Left lung (tissue), 4 donors: ENCODE measurements at regions not wholly inside any gene's neighbourhood (a gene's known extent, or its start where the extent isn't known, plus 50 kb on each side); places are given as distances from the start of the nearest gene placed in this dataset.

Experiments used
- ATAC-seq: fragments of 200-7000 bp; cut with Tn5 transposase; one replicate; pipeline ENCODE4 v1.9.1; 2020; ENCODE audit warnings: moderate library complexity
- DNase-seq, 4 donors: peaks; one replicate each; pipeline ENCODE4 v3.0.0-alpha.2; 2013 to 2020
- H3K27ac ChIP-seq, 2 donors: fragments of 200-600 bp; sonication (generic) in 1 of 2; one replicate each; pipeline versions ENCODE4 v1.5.0 to v1.8.0; 2020 to 2021
- H3K27me3 ChIP-seq, 2 donors: fragments of 200-600 bp; sonication (generic) in 1 of 2; one replicate each; pipeline versions ENCODE4 v1.5.0 to v1.8.0; 2020 to 2021
- H3K36me3 ChIP-seq, 2 donors: fragments of 200-600 bp; sonication (generic) in 1 of 2; one replicate each; pipeline versions ENCODE4 v1.5.0 to v1.8.0; 2020 to 2021
- H3K4me1 ChIP-seq, 2 donors: fragments of 200-600 bp; one replicate each; pipeline ENCODE4 v1.8.0; 2021
- H3K4me3 ChIP-seq, 2 donors: fragments of 200-600 bp; sonication (generic) in 1 of 2; one replicate each; pipeline versions ENCODE4 v1.5.0 to v1.8.0; 2020 to 2021; ENCODE audit warnings: mild to moderate bottlenecking in 1 of 2
- H3K9me3 ChIP-seq, 2 donors: fragments of 200-600 bp; sonication (generic) in 1 of 2; one replicate each; pipeline versions ENCODE4 v1.5.0 to v1.8.0; 2020 to 2021
- CTCF ChIP-seq, 2 donors: fragments of 200-600 bp; sonication (generic) in 1 of 2; IDR thresholded peaks; one replicate each; pipeline versions ENCODE4 v1.5.0 to v1.8.0; 2021; ENCODE audit warnings: antibody characterized with exemption in 2 of 2
- intact Hi-C, 2 donors: fragments of 100-400 bp; cut with DNase I; formaldehyde crosslinking; loops; one replicate each; pipeline versions ENCODE4 v1.11.2 to v1.14.2; 2022
- donor health status: DM: no; HTN: yes; CAD: no.
- donor health status: DM: no; HTN: no; CAD: no.

- no peak for ATAC-seq
- no peak overlapping the region for H3K4me3 ChIP-seq
- DNase-seq, result peak in 1 of 4 donors; percentile 52
- intact Hi-C loops, result no loop called here
- H3K4me1 ChIP-seq, result no peaks in the 10 kb centered on the region
- no peaks in the 10 kb centered on the region for H3K36me3 ChIP-seq
- no peak for TF ChIP-seq CTCF (IDR thresholded peaks at IDR 0.05)
- H3K27ac ChIP-seq, result no peak overlapping the region
- H3K27me3 ChIP-seq, result no peaks in the 10 kb centered on the region
- peaks cover 0 to 7% of the 10 kb centered on the region in 2 donors for H3K9me3 ChIP-seq
These were observed 241.1 kb upstream of the ATP10B start for GRCh38 chr5:161093100-161093499.

GRCh38 chr5:161089569-161089968 is 237.6 kb upstream of the ATP10B start:
- ATAC-seq, result no peak

GRCh38 chr5:161086461-161086860 is 234.4 kb upstream of the ATP10B start:
- no peak for ATAC-seq
- Histone ChIP-seq H3K4me3 (no peak overlapping the region), H3K27ac (no peak overlapping the region), H3K36me3 (no peaks in the 10 kb centered on the region), H3K27me3 (no peaks in the 10 kb centered on the region), H3K4me1 (no peaks in the 10 kb centered on the region), H3K9me3 (no peaks in the 10 kb centered on the region)
- DNase-seq, result no peak
- intact Hi-C loops, result no loop called here
- TF ChIP-seq CTCF (IDR thresholded peaks at IDR 0.05), result no peak

More at GRCh38 chr5:161089569-161089968, 237.6 kb upstream of the ATP10B start:
- TF ChIP-seq CTCF (IDR thresholded peaks at IDR 0.05), result no peak
- Histone ChIP-seq H3K4me3 (no peak overlapping the region), H3K27me3 (no peaks in the 10 kb centered on the region), H3K9me3 (peaks cover 0 to 7% of the 10 kb centered on the region in 2 donors), H3K36me3 (no peaks in the 10 kb centered on the region), H3K27ac (no peak overlapping the region), H3K4me1 (no peaks in the 10 kb centered on the region)
- no peak for DNase-seq
- intact Hi-C loops, result no loop called here

- no peaks in the 10 kb centered on the region for H3K36me3 ChIP-seq
- TF ChIP-seq CTCF (IDR thresholded peaks at IDR 0.05), result no peak
- H3K4me1 ChIP-seq, result no peaks in the 10 kb centered on the region
- H3K4me3 ChIP-seq, result no peak overlapping the region
- H3K27ac ChIP-seq, result no peak overlapping the region
- no peaks in the 10 kb centered on the region for H3K27me3 ChIP-seq
- intact Hi-C loops, result no loop called here
- no peaks in the 10 kb centered on the region for H3K9me3 ChIP-seq
- peak in 1 of 4 donors; percentile 41 for DNase-seq
- ATAC-seq, result no peak
These were observed 233.0 kb upstream of the ATP10B start for GRCh38 chr5:161085056-161085455.

GRCh38 chr5:161084115-161084514 is 232.1 kb upstream of the ATP10B start:
- intact Hi-C loops, result no loop called here
- Histone ChIP-seq H3K4me3 (no peak overlapping the region), H3K36me3 (no peaks in the 10 kb centered on the region), H3K9me3 (no peaks in the 10 kb centered on the region), H3K27me3 (no peaks in the 10 kb centered on the region), H3K4me1 (no peaks in the 10 kb centered on the region), H3K27ac (no peak overlapping the region)
- no peak for DNase-seq
- no peak for TF ChIP-seq CTCF (IDR thresholded peaks at IDR 0.05)
- no peak for ATAC-seq
